ENCODE measurements at regions not wholly inside any gene's neighbourhood (a gene's known extent, or its start where the extent isn't known, plus 50 kb on each side); places are given as distances from the start of the nearest gene placed in this dataset.

DNA sequence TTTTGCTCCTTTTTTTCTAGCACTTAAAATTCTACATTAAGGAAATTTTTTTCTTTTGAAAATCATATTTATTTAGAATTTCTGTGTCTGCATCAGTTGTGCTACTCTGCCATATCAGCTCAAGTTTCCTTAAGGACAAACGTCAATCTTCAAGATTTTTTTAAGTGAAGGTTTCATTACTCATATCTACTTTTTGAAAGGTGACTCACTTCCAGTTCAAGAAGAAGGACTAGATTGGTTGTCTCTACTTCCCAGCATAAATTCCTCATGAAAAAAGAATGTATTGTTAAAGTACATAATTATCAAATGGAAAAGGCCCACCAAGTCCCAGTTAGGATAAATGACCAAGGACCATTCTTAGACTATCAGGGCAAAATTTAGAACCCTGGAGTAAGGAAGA, 626.5 kb downstream of the DMRTA1 start:
- H3K9me3 ChIP-seq (ENCODE audit: control insufficient read depth, low read length), result no peaks in the 10 kb centered on the region
- no peak for ATAC-seq
- intact Hi-C loops (cut with DNase I), result loop anchor here in 1 of 4 donors (10.0 kb wide), 1 partner anchor 58 kb away; no protein-coding TSS in a partner anchor
- WGBS, result 32% methylated on average over 1 of the region's 1 CpG
- no peak overlapping the region for H3K4me3 ChIP-seq (ENCODE audit: low read length)
- H3K4me1 ChIP-seq (ENCODE audit: control insufficient read depth, insufficient read depth, low read length), result no peaks in the 10 kb centered on the region
- H3K27ac ChIP-seq (ENCODE audit: low read length), result no peak overlapping the region
- DNase-seq, result no peak
- no peaks in the 10 kb centered on the region for H3K27me3 ChIP-seq (ENCODE audit: control insufficient read depth, insufficient read depth)

DNA sequence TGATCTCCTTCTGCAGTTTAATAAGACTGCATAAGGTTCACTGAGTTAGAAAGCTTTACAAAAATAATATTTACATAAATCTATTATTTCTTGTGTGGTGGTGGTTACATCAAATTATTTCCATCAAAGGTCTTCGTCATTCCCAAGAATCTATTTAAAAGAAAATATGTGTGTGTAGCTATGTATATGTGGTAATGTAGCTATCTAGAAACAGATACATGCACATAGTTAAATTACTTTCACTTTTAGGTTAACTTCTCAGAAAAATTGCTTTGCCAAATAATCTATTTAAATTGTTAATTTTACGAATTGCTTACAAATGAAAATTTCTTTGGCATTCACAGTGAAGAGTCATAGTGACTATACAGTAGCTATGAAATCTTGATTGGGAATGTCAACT, 633.2 kb downstream of the DMRTA1 start:
- H3K4me3 ChIP-seq (ENCODE audit: low read length), result no peak overlapping the region
- no peak for ATAC-seq
- WGBS, result 81% methylated on average over 2 of the region's 2 CpGs
- H3K27me3 ChIP-seq (ENCODE audit: control insufficient read depth, insufficient read depth), result no peaks in the 10 kb centered on the region
- intact Hi-C loops (cut with DNase I), result loop anchor here in 1 of 4 donors (10.0 kb wide), 1 partner anchor 65 kb away; no protein-coding TSS in a partner anchor
- H3K27ac ChIP-seq (ENCODE audit: low read length), result no peak overlapping the region
- no peak for DNase-seq
- no peaks in the 10 kb centered on the region for H3K4me1 ChIP-seq (ENCODE audit: control insufficient read depth, insufficient read depth, low read length)
- no peaks in the 10 kb centered on the region for H3K9me3 ChIP-seq (ENCODE audit: control insufficient read depth, low read length)

DNA sequence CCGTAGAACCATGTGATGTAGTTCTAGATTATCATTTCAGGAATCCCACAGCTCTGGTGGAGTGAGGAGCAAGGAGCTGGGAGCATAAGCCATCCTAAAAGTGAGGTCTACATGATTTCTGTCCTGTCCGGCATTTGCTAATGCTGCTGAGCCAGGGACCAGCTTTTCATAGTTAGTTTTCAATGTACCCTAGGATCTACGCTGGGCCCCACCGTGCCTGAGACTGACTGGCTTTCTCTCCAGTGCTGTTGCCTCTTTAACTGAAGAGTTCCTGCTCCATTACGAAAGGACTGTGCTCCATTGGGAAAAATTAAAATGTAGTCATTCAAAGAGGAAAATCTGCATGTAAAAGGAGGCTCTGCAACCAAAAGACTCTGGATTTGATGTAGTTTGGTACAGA, 634.8 kb downstream of the DMRTA1 start:
- Histone ChIP-seq H3K4me1 (ENCODE audit: control insufficient read depth, insufficient read depth, low read length) (no peaks in the 10 kb centered on the region), H3K27me3 (ENCODE audit: control insufficient read depth, insufficient read depth) (no peaks in the 10 kb centered on the region), H3K4me3 (ENCODE audit: low read length) (no peak overlapping the region), H3K27ac (ENCODE audit: low read length) (no peak overlapping the region), H3K9me3 (ENCODE audit: control insufficient read depth, low read length) (no peaks in the 10 kb centered on the region)
- intact Hi-C loops (cut with DNase I), result no loop called here
- DNase-seq (no peak), ATAC-seq (no peak)
- 79% methylated on average over 5 of the region's 5 CpGs for WGBS

DNA sequence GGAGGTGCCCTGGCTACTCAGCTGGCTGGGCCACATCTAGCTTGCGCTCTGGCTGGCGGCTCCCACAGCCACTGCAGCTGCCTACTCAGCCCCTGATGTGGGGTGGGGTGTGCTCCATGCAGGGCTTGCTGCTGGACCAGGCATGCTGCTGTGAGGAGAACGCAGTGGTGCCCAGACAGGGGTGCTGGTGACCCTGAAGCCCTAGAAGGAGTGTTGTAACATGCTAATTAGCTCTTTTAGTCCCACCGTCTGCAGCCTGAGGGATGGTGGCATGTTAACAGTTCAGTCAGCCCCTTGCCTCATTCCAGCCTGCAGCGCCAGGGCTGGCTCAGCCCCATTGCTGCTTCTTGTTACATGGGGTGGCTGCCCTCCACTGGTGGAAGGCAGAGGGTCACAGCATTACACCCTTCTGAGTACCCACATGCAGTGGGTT, 642.3 kb downstream of the DMRTA1 start:
- no peak for DNase-seq

DNA sequence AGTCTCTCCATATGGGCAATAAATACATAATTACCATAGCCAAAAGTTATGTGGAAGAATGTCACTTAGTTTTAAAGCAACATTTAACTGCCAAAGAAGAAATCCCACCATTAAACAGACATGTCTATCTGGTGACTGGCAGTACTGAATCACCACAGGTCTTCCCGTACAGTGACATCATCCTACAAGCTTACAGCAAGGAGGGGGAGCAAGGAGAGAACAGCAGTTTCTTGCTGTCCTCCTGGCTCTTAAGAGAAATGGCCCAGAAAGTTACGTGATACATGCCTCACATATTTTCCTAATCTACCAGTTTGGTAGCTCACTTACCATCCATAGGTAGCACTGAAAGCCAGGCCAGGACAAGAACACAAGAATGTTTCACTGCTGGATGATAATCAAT, 671.0 kb downstream of the DMRTA1 start:
- Histone ChIP-seq H3K4me1 (ENCODE audit: control insufficient read depth, insufficient read depth, low read length) (no peaks in the 10 kb centered on the region), H3K4me3 (ENCODE audit: low read length) (no peak overlapping the region), H3K27me3 (ENCODE audit: control insufficient read depth, insufficient read depth) (no peaks in the 10 kb centered on the region), H3K9me3 (ENCODE audit: control insufficient read depth, low read length) (no peaks in the 10 kb centered on the region), H3K27ac (ENCODE audit: low read length) (no peak overlapping the region)
- no peak for ATAC-seq
- intact Hi-C loops (cut with DNase I), result no loop called here
- WGBS, result 30% methylated on average over 2 of the region's 2 CpGs
- no peak for DNase-seq

More for the DNA sequence above, 642.3 kb downstream of the DMRTA1 start:
- Histone ChIP-seq H3K9me3 (ENCODE audit: control insufficient read depth, low read length) (no peaks in the 10 kb centered on the region), H3K27me3 (ENCODE audit: control insufficient read depth, insufficient read depth) (no peaks in the 10 kb centered on the region), H3K4me3 (ENCODE audit: low read length) (no peak overlapping the region), H3K4me1 (ENCODE audit: control insufficient read depth, insufficient read depth, low read length) (no peaks in the 10 kb centered on the region), H3K27ac (ENCODE audit: low read length) (no peak overlapping the region)
- 75% methylated on average over 5 of the region's 5 CpGs for WGBS
- ATAC-seq, result no peak
- intact Hi-C loops (cut with DNase I), result no loop called here

DNA sequence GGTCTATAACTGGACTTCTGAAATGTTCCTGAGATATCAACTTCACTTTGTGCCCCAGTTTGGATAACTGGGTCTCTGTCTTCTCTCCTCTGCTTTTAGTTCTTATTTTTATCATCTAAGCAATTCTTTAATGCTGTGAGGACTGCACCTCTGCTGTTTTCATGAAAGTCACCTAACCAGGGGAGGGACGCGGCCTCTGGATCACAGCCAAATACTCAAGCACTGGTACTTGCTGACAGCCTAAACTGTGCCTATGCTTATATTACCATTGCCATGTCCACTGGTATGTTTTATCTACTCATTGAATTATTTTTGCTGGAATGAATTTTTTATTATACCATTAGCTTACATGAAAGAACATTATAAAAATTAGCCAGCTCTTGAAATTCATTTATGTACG, 674.0 kb downstream of the DMRTA1 start:
- DNase-seq, result no peak
- no peaks in the 10 kb centered on the region for H3K27me3 ChIP-seq (ENCODE audit: control insufficient read depth, insufficient read depth)
- 71% methylated on average over 3 of the region's 3 CpGs for WGBS
- intact Hi-C loops (cut with DNase I), result no loop called here
- H3K9me3 ChIP-seq (ENCODE audit: control insufficient read depth, low read length), result no peaks in the 10 kb centered on the region
- ATAC-seq, result no peak
- no peak overlapping the region for H3K4me3 ChIP-seq (ENCODE audit: low read length)
- H3K27ac ChIP-seq (ENCODE audit: low read length), result no peak overlapping the region
- H3K4me1 ChIP-seq (ENCODE audit: control insufficient read depth, insufficient read depth, low read length), result no peaks in the 10 kb centered on the region

DNA sequence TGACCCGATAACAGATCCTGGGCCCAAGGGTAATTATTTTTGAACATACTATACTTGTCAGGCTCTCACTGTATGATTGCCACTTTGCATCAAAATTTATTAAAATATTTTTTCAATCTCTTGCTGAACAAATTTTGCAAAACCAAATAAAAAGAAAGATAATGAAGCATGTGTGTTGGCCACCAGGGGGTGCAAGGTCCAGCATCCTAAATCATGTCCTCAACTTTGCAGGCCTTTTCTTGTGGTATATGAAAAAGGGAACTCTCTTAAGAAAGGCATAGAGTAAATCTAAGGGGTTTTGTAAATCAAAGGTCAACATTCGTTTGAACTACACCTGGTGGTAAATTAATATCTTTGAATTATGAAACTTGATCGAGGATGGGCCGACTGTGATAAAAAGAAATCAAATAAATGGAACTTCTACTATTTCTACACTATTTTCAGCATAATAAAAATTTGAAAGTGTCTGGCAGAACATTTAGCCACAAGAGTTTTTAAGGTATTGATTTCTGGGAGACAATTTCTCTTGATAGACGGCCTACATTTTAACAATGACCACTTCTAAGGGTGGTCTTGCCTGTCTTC, 676.5 kb downstream of the DMRTA1 start:
- H3K27me3 ChIP-seq (ENCODE audit: control insufficient read depth, insufficient read depth), result no peaks in the 10 kb centered on the region
- no peak overlapping the region for H3K4me3 ChIP-seq (ENCODE audit: low read length)
- H3K27ac ChIP-seq (ENCODE audit: low read length), result no peak overlapping the region
- DNase-seq, result peak in 2 of 3 donors; percentile 12 to 29
- no peaks in the 10 kb centered on the region for H3K4me1 ChIP-seq (ENCODE audit: control insufficient read depth, insufficient read depth, low read length)
- intact Hi-C loops (cut with DNase I), result no loop called here
- no peak for ATAC-seq
- 70% methylated on average over 5 of the region's 5 CpGs for WGBS
- H3K9me3 ChIP-seq (ENCODE audit: control insufficient read depth, low read length), result no peaks in the 10 kb centered on the region

DNA sequence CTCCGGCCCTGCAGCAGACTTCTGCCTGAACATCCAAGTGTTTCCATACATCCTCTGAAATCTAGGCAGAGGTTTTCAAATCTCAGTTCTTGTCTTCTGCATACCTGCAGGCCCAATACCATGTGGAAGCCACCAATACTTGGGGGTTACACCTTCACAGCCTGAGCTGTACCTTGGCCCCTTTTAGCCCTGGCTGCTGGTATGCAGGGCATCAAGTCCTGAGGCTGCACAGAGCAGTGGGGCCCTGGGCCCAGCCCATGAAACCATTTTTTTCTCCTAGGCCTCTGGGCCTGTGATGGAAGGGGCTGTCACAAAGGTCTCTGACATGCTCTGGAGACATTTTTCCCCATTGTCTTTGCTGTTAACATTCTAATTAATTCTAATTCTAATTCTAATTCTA, 680.6 kb downstream of the ELAVL2 start:
- ATAC-seq (no peak), DNase-seq (no peak)
- intact Hi-C loops (cut with DNase I), result no loop called here
- H3K4me1 ChIP-seq (ENCODE audit: control insufficient read depth, insufficient read depth, low read length), result no peaks in the 10 kb centered on the region
- no peak overlapping the region for H3K27ac ChIP-seq (ENCODE audit: low read length)
- peaks cover 2% of the 10 kb centered on the region for H3K9me3 ChIP-seq (ENCODE audit: control insufficient read depth, low read length)
- 84% methylated on average over 1 of the region's 1 CpG for WGBS
- H3K4me3 ChIP-seq (ENCODE audit: low read length), result no peak overlapping the region
- H3K27me3 ChIP-seq (ENCODE audit: control insufficient read depth, insufficient read depth), result no peaks in the 10 kb centered on the region

DNA sequence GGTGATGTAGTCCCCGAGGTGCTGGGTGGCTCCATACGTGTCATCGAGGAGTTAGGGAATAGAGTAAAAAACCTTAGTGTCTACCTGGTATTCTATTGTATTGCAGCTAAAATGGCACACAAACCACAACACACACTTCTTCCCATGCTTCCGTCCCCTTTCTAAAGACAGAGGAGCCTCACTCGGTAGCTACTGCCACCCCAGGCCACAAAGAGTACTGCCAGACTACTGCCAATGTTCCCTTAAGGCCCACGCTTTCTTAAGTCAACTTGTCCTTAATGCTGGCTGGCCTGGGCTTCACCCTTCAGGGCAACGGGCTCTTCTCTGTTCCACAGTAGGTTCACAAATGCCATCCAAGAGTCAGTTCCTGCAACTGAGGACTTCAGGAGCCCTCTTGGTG, 673.0 kb downstream of the ELAVL2 start:
- DNase-seq (no peak), ATAC-seq (no peak)
- intact Hi-C loops (cut with DNase I), result no loop called here
- H3K27me3 ChIP-seq (ENCODE audit: control insufficient read depth, insufficient read depth), result no peaks in the 10 kb centered on the region
- no peaks in the 10 kb centered on the region for H3K9me3 ChIP-seq (ENCODE audit: control insufficient read depth, low read length)
- no peaks in the 10 kb centered on the region for H3K4me1 ChIP-seq (ENCODE audit: control insufficient read depth, insufficient read depth, low read length)
- WGBS, result 82% methylated on average over 7 of the region's 7 CpGs
- H3K4me3 ChIP-seq (ENCODE audit: low read length), result no peak overlapping the region
- H3K27ac ChIP-seq (ENCODE audit: low read length), result no peak overlapping the region

DNA sequence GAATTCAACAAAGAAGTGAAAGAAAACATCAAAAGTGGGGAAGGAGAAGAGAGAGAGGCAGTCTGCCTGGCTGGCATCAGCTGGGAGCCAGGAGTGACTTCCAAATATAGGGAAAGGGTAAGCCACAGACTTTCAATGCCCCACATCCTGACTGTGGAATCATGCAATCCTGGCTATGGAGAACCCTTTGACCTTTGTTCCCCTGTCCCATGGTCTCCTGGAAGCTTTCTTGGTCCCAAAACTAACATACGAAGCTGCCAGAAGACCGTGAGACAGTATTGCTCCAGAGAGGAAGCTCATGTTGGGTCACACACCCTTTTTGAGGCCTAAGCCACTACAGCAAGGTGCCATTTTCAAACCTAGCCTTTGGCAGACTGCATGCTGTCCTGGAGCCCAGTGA, 665.5 kb downstream of the ELAVL2 start:
- Histone ChIP-seq H3K4me1 (ENCODE audit: control insufficient read depth, insufficient read depth, low read length) (no peaks in the 10 kb centered on the region), H3K27ac (ENCODE audit: low read length) (no peak overlapping the region), H3K9me3 (ENCODE audit: control insufficient read depth, low read length) (no peaks in the 10 kb centered on the region), H3K4me3 (ENCODE audit: low read length) (no peak overlapping the region), H3K27me3 (ENCODE audit: control insufficient read depth, insufficient read depth) (no peaks in the 10 kb centered on the region)
- 75% methylated on average over 2 of the region's 2 CpGs for WGBS
- no peak for DNase-seq
- intact Hi-C loops (cut with DNase I), result no loop called here
- ATAC-seq, result no peak

DNA sequence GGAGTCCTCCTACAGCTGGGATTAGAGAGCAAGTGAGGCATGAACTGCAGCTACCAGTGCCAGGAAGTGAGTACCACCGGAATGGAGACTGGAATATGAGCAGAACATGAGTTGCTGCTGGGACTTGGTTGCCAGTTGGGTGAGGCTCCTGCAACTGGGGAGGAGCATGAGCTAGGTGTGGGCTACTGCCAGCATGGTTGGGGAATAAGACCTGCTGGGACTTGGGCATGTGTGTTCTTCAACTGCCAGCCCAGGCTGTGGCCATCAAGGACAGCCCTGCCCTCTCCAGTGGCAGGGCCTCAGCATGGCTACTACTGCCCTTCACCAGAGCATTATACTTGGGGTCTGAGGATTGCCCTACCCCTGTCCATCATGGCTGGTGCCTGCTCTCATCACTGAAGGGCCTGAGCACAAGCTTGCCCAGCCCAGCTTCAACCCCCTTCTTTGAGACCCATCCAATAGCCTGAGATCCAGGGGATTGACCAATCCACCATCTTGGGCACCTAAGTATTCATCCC, 665.0 kb downstream of the ELAVL2 start:
- intact Hi-C loops (cut with DNase I), result no loop called here
- ATAC-seq, result no peak
- Histone ChIP-seq H3K4me3 (ENCODE audit: low read length) (no peak overlapping the region), H3K9me3 (ENCODE audit: control insufficient read depth, low read length) (no peaks in the 10 kb centered on the region), H3K4me1 (ENCODE audit: control insufficient read depth, insufficient read depth, low read length) (no peaks in the 10 kb centered on the region), H3K27ac (ENCODE audit: low read length) (no peak overlapping the region), H3K27me3 (ENCODE audit: control insufficient read depth, insufficient read depth) (no peaks in the 10 kb centered on the region)
- WGBS, result 68% methylated on average over 1 of the region's 1 CpG
- peak in 1 of 3 donors; percentile 9 for DNase-seq

DNA sequence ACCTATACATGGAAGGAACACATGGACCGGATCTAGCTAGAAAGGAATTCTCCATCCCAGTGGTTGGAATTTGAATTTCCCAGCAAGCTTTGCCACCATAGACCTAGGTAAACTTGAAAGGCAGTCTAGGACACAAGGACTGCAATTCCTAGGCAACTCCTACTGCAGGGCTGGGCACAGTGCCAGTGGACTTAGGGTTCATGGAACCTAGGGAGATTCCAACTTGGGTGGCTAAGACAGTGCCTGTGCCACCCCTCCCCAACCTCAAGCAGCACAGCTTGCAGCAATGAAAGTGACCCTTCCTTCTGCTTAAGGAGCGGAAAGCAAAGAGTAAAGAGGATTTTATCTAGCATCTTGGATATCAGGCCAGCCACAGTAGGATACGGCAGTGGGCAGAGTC, 663.3 kb downstream of the ELAVL2 start:
- Histone ChIP-seq H3K4me3 (ENCODE audit: low read length) (no peak overlapping the region), H3K9me3 (ENCODE audit: control insufficient read depth, low read length) (no peaks in the 10 kb centered on the region), H3K4me1 (ENCODE audit: control insufficient read depth, insufficient read depth, low read length) (no peaks in the 10 kb centered on the region), H3K27ac (ENCODE audit: low read length) (no peak overlapping the region), H3K27me3 (ENCODE audit: control insufficient read depth, insufficient read depth) (no peaks in the 10 kb centered on the region)
- intact Hi-C loops (cut with DNase I), result no loop called here
- ATAC-seq (no peak), DNase-seq (peak in 2 of 3 donors; percentile 19 to 44)
- WGBS, result 87% methylated on average over 3 of the region's 3 CpGs
